MM.1S (cell line): ENCODE measurements at regions not wholly inside any gene's neighbourhood (a gene's known extent, or its start where the extent isn't known, plus 50 kb on each side); places are given as distances from the start of the nearest gene placed in this dataset.

ENCODE experiments used
- DNase-seq: peaks from one replicate; pipeline ENCODE4 v3.0.0-alpha.2; 2015
- H2AFZ ChIP-seq: fragments of 300-600 bp; sonication (generic); 2 replicates; pipeline ENCODE4 v1.6.0; 2016; ENCODE audit warnings: antibody characterized with exemption, low read length
- H3F3A ChIP-seq: fragments of 300-600 bp; sonication (generic); 2 replicates; pipeline ENCODE4 v1.6.1; 2016; ENCODE audit warnings: mild to moderate bottlenecking, antibody characterized with exemption, low read length, moderate library complexity, mixed read lengths; ENCODE audit not compliant: insufficient read depth
- H3K27ac ChIP-seq: fragments of 300-600 bp; sonication (generic); 2 replicates; pipeline ENCODE4 v1.5.1; 2016; ENCODE audit warnings: mild to moderate bottlenecking, low read length
- H3K27me3 ChIP-seq: fragments of 300-600 bp; sonication (generic); replicated peaks from 2 replicates; pipeline ENCODE4 v1.6.0; 2016; ENCODE audit warnings: low read length; ENCODE audit not compliant: insufficient read depth
- H3K36me3 ChIP-seq: fragments of 300-600 bp; sonication (generic); replicated peaks from 2 replicates; pipeline ENCODE4 v1.6.1; 2016; ENCODE audit warnings: mild to moderate bottlenecking, low read length, mixed read lengths; ENCODE audit not compliant: insufficient read depth
- H3K4me1 ChIP-seq: fragments of 300-600 bp; sonication (generic); 2 replicates; pipeline ENCODE4 v1.6.1; 2016; ENCODE audit warnings: low read length, mixed read lengths
- H3K4me2 ChIP-seq: fragments of 300-600 bp; sonication (generic); 2 replicates; pipeline ENCODE4 v1.6.0; 2016; ENCODE audit warnings: low read depth, low read length
- H3K4me3 ChIP-seq: fragments of 300-600 bp; sonication (generic); 2 replicates; pipeline ENCODE4 v1.5.1; 2016; ENCODE audit warnings: low read length, mixed read lengths
- H3K79me2 ChIP-seq: fragments of 300-600 bp; sonication (generic); 2 replicates; pipeline ENCODE4 v1.6.1; 2016; ENCODE audit warnings: mixed run types, low read length, mixed read lengths
- H3K9ac ChIP-seq: fragments of 300-600 bp; sonication (generic); 2 replicates; pipeline ENCODE4 v1.6.1; 2016; ENCODE audit warnings: low read length, mixed read lengths
- H3K9me2 ChIP-seq: fragments of 300-600 bp; sonication (generic); replicated peaks from 2 replicates; pipeline ENCODE4 v1.6.1; 2016; ENCODE audit warnings: mild to moderate bottlenecking, low read length, mixed read lengths; ENCODE audit not compliant: insufficient read depth
- H3K9me3 ChIP-seq: fragments of 300-600 bp; sonication (generic); replicated peaks from 2 replicates; pipeline ENCODE4 v1.6.1; 2016; ENCODE audit warnings: mild to moderate bottlenecking, low read length, mixed read lengths; ENCODE audit not compliant: insufficient read depth
- H4K20me1 ChIP-seq: fragments of 300-600 bp; sonication (generic); 2 replicates; pipeline ENCODE4 v1.6.1; 2016; ENCODE audit warnings: mild to moderate bottlenecking, low read length, moderate library complexity, mixed read lengths; ENCODE audit not compliant: insufficient read depth
- CTCF ChIP-seq: fragments of 300-600 bp; sonication (generic); IDR thresholded peaks from 2 replicates; pipeline ENCODE4 v1.5.1; 2016; ENCODE audit warnings: antibody characterized with exemption, low read length, mixed read lengths
- EZH2 ChIP-seq: fragments of 300-600 bp; sonication (generic); optimal IDR thresholded peaks from 2 replicates; pipeline ENCODE3; 2017; ENCODE audit warnings: low read depth, mild to moderate bottlenecking, antibody characterized with exemption, low read length, mixed read lengths
- EZH2phosphoT487 ChIP-seq: fragments of 300-600 bp; sonication (generic); IDR thresholded peaks from 2 replicates; pipeline ENCODE4 v1.6.1; 2018; ENCODE audit warnings: antibody characterized with exemption, low read length

- Histone ChIP-seq H3F3A (no peaks in the 10 kb centered on the region), H3K9me3 (no peaks in the 10 kb centered on the region), H3K9ac (no peak overlapping the region), H3K79me2 (no peaks in the 10 kb centered on the region), H3K4me1 (no peaks in the 10 kb centered on the region), H3K9me2 (no peaks in the 10 kb centered on the region), H4K20me1 (no peaks in the 10 kb centered on the region), H3K36me3 (no peaks in the 10 kb centered on the region), H3K4me2 (no peak overlapping the region), H3K27me3 (no peaks in the 10 kb centered on the region), H3K4me3 (no peak overlapping the region), H2AFZ (no peak overlapping the region), H3K27ac (no peak overlapping the region)
- TF ChIP-seq EZH2phosphoT487 = no peak
- TF ChIP-seq CTCF = no peak
- no peak for TF ChIP-seq EZH2
- no peak for DNase-seq
Measured at GRCh38 chr7:85619236-85619635, 432.4 kb upstream of the SEMA3D start.

- Histone ChIP-seq H4K20me1 (no peaks in the 10 kb centered on the region), H3K4me2 (no peak overlapping the region)
- no peak for TF ChIP-seq EZH2
- TF ChIP-seq CTCF = no peak
- no peak for TF ChIP-seq EZH2phosphoT487
Measured at GRCh38 chr7:85614684-85615083, 427.8 kb upstream of the SEMA3D start.

GRCh38 chr7:85612514-85612913, 425.7 kb upstream of the SEMA3D start:
- Histone ChIP-seq H3K9ac (no peak overlapping the region), H3K79me2 (no peaks in the 10 kb centered on the region), H3K36me3 (no peaks in the 10 kb centered on the region), H2AFZ (no peak overlapping the region), H3K9me2 (no peaks in the 10 kb centered on the region), H3K9me3 (no peaks in the 10 kb centered on the region), H3F3A (no peaks in the 10 kb centered on the region), H3K4me1 (no peaks in the 10 kb centered on the region), H3K4me3 (no peak overlapping the region), H3K27ac (no peak overlapping the region), H4K20me1 (no peaks in the 10 kb centered on the region), H3K4me2 (no peak overlapping the region), H3K27me3 (no peaks in the 10 kb centered on the region)
- no peak for DNase-seq
- TF ChIP-seq EZH2phosphoT487 (no peak), CTCF (no peak), EZH2 (no peak)

More at GRCh38 chr7:85614684-85615083, 427.8 kb upstream of the SEMA3D start:
- Histone ChIP-seq H3K4me1 (no peaks in the 10 kb centered on the region), H2AFZ (no peak overlapping the region), H3K36me3 (no peaks in the 10 kb centered on the region), H3F3A (no peaks in the 10 kb centered on the region), H3K9me2 (no peaks in the 10 kb centered on the region), H3K9ac (no peak overlapping the region), H3K9me3 (no peaks in the 10 kb centered on the region), H3K27ac (no peak overlapping the region), H3K79me2 (no peaks in the 10 kb centered on the region), H3K4me3 (no peak overlapping the region), H3K27me3 (no peaks in the 10 kb centered on the region)
- DNase-seq = no peak

GRCh38 chr7:85608804-85609203, 421.9 kb upstream of the SEMA3D start:
- Histone ChIP-seq H2AFZ (no peak overlapping the region), H3K4me3 (no peak overlapping the region), H3K27me3 (no peaks in the 10 kb centered on the region), H3K4me1 (no peaks in the 10 kb centered on the region), H3F3A (no peaks in the 10 kb centered on the region), H3K9me2 (no peaks in the 10 kb centered on the region), H3K4me2 (no peak overlapping the region), H4K20me1 (no peaks in the 10 kb centered on the region), H3K79me2 (no peaks in the 10 kb centered on the region), H3K9me3 (no peaks in the 10 kb centered on the region; the same call in 1 of the 2 replicates), H3K9ac (no peak overlapping the region), H3K27ac (no peak overlapping the region), H3K36me3 (no peaks in the 10 kb centered on the region)
- TF ChIP-seq EZH2phosphoT487 (no peak), EZH2 (no peak), CTCF (no peak)
- DNase-seq = no peak
